GM18907 (cell line): ENCODE measurements at regions not wholly inside any gene's neighbourhood (a gene's known extent, or its start where the extent isn't known, plus 50 kb on each side); places are given as distances from the start of the nearest gene placed in this dataset.

Experiments
- ATAC-seq: cut with Tn5 transposase; IDR thresholded peaks from one replicate; pipeline ENCODE4 v1.9.1; 2021; ENCODE audit warnings: mild to moderate bottlenecking, moderate library complexity; ENCODE audit not compliant: unreplicated experiment

DNA sequence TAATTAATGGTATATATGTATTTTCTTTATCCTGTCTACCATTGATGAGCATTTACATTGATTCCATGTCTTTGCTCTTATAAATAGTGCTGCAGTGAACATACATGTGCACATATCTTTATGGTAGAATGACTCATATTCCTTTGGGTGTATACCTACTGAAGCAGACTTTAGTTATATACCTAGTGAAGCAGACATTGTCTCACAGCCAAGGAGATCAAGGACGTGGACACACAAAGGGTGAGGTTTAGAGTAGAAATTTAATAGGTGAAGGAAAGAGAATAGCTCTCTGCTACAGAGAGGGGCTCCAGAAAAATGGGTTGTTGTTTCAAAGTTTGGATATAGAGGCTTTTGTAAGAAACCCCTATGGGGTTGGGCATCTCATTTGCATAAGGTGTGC lies 700.3 kb downstream of the CDH11 start:
- no peak for ATAC-seq

GRCh38 chr16:64419832-64420231 lies 702.0 kb downstream of the CDH11 start:
- no peak for ATAC-seq

DNA sequence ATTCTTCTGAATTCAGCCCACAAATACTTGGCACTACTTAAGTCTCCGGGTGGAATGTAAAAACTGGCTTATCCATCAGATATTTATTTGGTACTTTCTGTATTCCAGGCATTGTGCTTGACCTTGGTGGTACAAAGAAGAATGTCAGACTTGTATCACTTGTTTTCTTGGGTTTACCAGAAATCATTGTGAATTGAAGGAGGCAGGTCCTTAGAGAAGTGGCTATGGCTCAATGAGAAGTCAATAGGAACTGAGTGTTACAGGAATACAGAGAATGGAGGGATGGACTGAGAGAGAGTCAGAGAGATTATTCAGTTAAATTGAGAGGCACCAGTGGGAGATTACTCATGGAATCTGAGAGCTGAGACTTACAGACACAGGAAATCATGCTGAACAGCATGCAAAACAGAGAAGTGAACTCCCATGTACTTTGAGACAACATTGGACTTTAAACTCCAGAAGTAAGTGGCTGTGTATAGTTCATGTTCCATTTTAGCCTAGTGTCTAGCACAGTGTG lies 704.1 kb downstream of the CDH11 start:
- ATAC-seq = no peak

DNA sequence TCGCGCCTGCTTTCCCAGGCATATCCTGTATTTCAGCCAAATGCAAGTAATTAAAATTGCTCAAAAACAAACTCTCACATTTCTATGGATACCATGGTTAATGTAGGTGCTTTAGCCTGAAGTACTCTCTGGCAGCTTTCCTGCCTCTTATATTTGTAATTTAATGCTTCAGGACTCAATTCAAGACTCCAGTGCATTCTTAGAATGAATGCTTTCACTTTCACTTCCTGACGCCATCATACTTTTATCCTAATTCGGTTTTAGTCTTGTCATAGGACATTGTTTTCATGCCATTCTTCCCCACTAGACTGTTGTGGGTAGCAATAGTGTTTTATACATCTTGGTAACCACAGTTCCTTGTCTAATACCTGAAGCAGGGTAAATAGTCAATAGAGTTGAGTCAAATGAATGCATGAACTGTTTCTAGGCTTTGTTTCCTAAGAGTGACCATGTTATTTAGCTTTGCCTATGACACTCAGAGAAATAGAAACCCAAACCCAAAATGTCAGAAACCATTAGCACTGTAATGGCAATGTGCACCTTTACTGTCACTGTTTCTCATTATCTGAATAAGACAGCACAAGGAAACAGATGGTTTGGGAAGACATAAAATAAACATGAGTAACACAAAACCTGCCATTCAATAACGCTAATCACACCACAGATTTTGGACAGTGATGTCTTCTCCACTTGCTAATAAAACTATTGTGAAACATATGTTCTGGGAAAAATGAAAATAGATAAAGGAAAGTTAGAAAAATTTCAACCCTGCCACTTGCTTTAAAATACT lies 705.5 kb downstream of the CDH11 start:
- no peak for ATAC-seq

GRCh38 chr16:64412578-64413280 lies 709.1 kb downstream of the CDH11 start:
- ATAC-seq = no peak

GRCh38 chr16:64410306-64410705 lies 711.6 kb downstream of the CDH11 start:
- no peak for ATAC-seq

DNA sequence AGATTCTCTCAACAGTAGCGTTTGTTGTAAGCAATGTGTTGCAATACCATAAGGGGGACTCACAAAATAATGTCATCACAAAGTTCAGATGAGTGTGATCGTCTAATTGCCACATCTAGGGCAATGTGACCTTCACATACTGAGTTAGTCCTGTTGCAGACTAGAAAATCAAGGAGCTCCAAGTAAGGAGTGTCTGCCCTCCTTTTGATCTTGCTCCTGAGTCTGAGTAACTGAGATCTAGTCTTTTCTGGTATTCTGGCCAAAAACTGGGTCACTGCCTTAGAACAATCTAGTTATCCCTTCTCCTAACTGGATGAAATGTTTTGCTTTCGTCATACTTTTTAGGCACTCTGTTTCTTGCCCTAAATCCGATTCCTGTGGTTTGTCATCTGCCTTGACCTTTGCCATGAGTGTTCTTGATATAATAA lies 712.1 kb downstream of the CDH11 start:
- no peak for ATAC-seq

DNA sequence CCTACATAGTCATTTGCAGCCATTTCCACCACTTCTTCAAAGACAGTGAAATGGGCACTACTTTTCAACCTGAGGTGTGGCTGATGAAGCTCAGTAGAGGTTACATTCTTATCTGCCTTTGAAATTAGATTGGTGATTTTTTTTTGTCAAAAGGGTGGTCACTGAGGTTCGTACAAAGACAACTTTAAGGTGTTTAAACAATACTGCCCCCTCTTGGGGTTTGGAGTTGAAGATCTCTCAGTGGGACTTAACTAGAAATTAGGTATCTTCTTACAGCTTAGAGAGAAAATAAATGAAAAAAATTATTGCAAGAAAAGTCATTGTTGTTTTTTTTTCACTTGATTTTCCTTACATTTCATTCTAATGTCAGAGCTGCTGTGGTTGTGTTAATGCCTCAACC lies 713.2 kb downstream of the CDH11 start:
- no peak for ATAC-seq

GRCh38 chr16:64406770-64407181 lies 715.1 kb downstream of the CDH11 start:
- ATAC-seq = no peak

GRCh38 chr16:64403352-64403751 lies 718.5 kb downstream of the CDH11 start:
- ATAC-seq = no peak

GRCh38 chr16:64398793-64399192 lies 723.1 kb downstream of the CDH11 start:
- ATAC-seq = no peak

DNA sequence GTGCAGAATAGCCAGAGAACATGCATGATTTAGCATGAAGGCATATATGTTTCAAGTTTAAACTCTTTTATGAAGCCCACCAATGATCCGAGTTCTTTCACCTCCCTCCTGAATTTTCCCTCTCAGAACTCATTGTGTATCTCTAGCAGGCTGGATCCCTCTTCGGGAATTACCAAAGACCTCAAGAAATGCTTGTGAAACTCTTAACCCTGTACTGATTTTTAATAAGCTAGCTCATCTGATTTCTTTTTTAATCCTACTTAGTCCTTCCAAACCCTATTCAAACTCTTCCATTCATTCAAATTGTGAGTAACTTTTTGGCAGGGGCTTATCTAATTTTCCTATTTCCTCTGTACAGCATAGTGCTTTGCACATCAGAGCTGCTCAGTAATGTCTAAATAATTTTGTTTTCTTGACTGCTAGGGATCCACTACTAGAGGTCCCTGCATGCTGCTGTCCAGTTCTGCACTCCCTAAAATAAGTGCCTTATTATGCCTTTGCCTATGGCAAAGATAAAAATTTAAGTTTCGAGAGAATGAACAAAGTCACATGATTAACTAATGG lies 723.8 kb downstream of the CDH11 start:
- ATAC-seq = no peak

GRCh38 chr16:64397042-64397441 lies 724.8 kb downstream of the CDH11 start:
- ATAC-seq = no peak

- ATAC-seq = no peak
Measured at GRCh38 chr16:64394061-64394460, 727.8 kb downstream of the CDH11 start.

- no peak for ATAC-seq
Measured at GRCh38 chr16:64392456-64392855, 729.4 kb downstream of the CDH11 start.

GRCh38 chr16:64391063-64391600 lies 730.7 kb downstream of the CDH11 start:
- no peak for ATAC-seq

- ATAC-seq = no peak
Measured at GRCh38 chr16:64390102-64390501, 731.8 kb downstream of the CDH11 start.

GRCh38 chr16:64384636-64385035 lies 737.2 kb downstream of the CDH11 start:
- ATAC-seq = no peak

DNA sequence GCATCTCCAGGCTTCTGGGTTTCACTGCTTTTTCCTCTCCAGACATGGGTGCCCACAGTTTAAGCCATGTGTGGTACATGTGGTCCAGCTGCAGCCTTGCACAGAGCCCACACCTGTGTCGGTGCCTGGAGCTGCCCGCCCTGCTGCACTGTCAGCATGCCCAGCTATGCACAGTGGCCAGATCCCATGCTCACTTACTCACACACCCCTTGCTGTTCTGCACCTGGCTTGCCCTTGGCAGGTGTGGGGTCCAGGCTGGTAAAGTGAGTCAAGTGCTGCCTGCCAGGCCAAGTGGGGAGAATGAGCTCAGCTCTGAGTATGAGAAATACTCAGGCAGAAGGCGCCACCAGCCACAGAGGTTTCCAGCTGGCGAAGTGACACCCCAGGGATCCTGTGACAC lies 739.9 kb downstream of the CDH11 start:
- ATAC-seq = no peak

DNA sequence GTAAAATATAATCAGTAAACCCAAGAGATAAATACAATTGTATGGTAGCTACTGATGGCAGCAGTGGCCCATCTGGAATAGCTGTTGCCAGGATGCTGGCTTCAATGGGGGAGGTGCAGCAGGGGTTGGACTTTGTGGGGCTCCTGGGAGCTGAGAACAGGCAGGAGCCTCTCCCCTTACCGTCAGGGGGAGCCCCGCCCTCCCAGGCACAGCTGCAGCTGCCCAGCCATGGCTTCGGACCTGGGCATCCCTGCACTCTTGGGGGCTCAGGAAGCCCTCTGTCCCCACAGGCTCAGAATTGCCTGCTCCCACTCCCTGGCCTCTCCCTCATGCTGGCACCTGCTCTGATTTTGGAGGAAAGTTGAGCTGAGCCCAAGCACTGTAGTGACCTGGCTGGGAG lies 741.1 kb downstream of the CDH11 start:
- ATAC-seq = no peak

- ATAC-seq = no peak
Measured at GRCh38 chr16:64375391-64375980, 746.4 kb downstream of the CDH11 start.
